Neural progenitor cell (in vitro differentiated cells): ENCODE measurements at regions not wholly inside any gene's neighbourhood (a gene's known extent, or its start where the extent isn't known, plus 50 kb on each side); places are given as distances from the start of the nearest gene placed in this dataset.

ENCODE experiments used
- DNase-seq: peaks from one replicate; pipeline ENCODE4 v3.0.0-alpha.2; 2016; ENCODE audit warnings: low spot score
- H2AFZ ChIP-seq: fragments of 200-600 bp; sonication (generic); replicated peaks from 2 replicates; pipeline ENCODE4 v1.6.1; 2016; ENCODE audit warnings: antibody characterized with exemption
- H3F3A ChIP-seq: fragments of 200-600 bp; sonication (generic); 2 replicates; pipeline ENCODE4 v1.6.1; 2016; ENCODE audit warnings: antibody characterized with exemption, low read depth
- H3K27ac ChIP-seq: fragments of 200-600 bp; sonication (generic); 2 replicates; pipeline ENCODE4 v1.5.1; 2016; ENCODE audit warnings: mild to moderate bottlenecking
- H3K27me3 ChIP-seq: fragments of 200-600 bp; sonication (generic); 2 replicates; pipeline ENCODE4 v1.6.1; 2016; ENCODE audit warnings: mild to moderate bottlenecking, moderate library complexity
- H3K36me3 ChIP-seq: fragments of 200-600 bp; sonication (generic); 2 replicates; pipeline ENCODE4 v1.5.1; 2016
- H3K4me1 ChIP-seq: fragments of 200-600 bp; sonication (generic); 2 replicates; pipeline ENCODE4 v1.6.1; 2016; ENCODE audit warnings: mixed run types
- H3K4me2 ChIP-seq: fragments of 200-600 bp; sonication (generic); 2 replicates; pipeline ENCODE4 v1.6.1; 2016
- H3K4me3 ChIP-seq: fragments of 200-600 bp; sonication (generic); 2 replicates; pipeline ENCODE4 v1.5.1; 2016
- H3K79me2 ChIP-seq: fragments of 200-600 bp; sonication (generic); 2 replicates; pipeline ENCODE4 v1.6.1; 2016; ENCODE audit warnings: low read depth
- H3K9ac ChIP-seq: fragments of 200-600 bp; sonication (generic); 2 replicates; pipeline ENCODE4 v1.6.1; 2016
- H3K9me3 ChIP-seq: fragments of 200-600 bp; sonication (generic); 2 replicates; pipeline ENCODE4 v1.5.1; 2016; ENCODE audit warnings: low read depth
- H4K20me1 ChIP-seq: fragments of 200-600 bp; sonication (generic); 2 replicates; pipeline ENCODE4 v1.6.1; 2016; ENCODE audit warnings: low read depth
- H3K27ac Mint-ChIP-seq: 3 replicates; pipeline ENCODE4 v1.8.0; 2021; ENCODE audit warnings: mixed read lengths
- H3K27me3 Mint-ChIP-seq: 2 replicates; pipeline ENCODE4 v1.8.0; 2022; ENCODE audit warnings: low read depth, mild to moderate bottlenecking, inconsistent platforms, moderate library complexity, mixed read lengths; ENCODE audit not compliant: insufficient read depth
- H3K36me3 Mint-ChIP-seq: 3 replicates; pipeline ENCODE4 v1.8.0; 2021; ENCODE audit warnings: mixed read lengths
- H3K4me1 Mint-ChIP-seq: 3 replicates; pipeline ENCODE4 v1.8.0; 2021; ENCODE audit warnings: mixed read lengths
- H3K4me3 Mint-ChIP-seq: 3 replicates; pipeline ENCODE4 v1.8.0; 2021; ENCODE audit warnings: mild to moderate bottlenecking, moderate library complexity, mixed read lengths
- H3K9me3 Mint-ChIP-seq: 3 replicates; pipeline ENCODE4 v1.8.0; 2020; ENCODE audit warnings: mixed read lengths
- CTCF ChIP-seq: fragments of 200-600 bp; sonication (generic); IDR thresholded peaks from 2 replicates; pipeline ENCODE4 v1.5.1; 2017; ENCODE audit warnings: antibody characterized with exemption, mild to moderate bottlenecking
- EZH2 ChIP-seq: fragments of 200-600 bp; sonication (generic); IDR thresholded peaks from 2 replicates; pipeline ENCODE4 v1.6.1; 2017; ENCODE audit warnings: antibody characterized with exemption, mild to moderate bottlenecking, moderate library complexity
- EZH2phosphoT487 ChIP-seq: fragments of 200-600 bp; sonication (generic); IDR thresholded peaks from 2 replicates; pipeline ENCODE4 v1.6.1; 2017; ENCODE audit warnings: antibody characterized with exemption

GRCh38 chr14:31957565-31957964, 119.5 kb upstream of the ARHGAP5 start:
- Mint-ChIP-seq H3K36me3 (peaks cover 1% of the 10 kb centered on the region), H3K4me3 (no peak overlapping the region), H3K27me3 (peaks cover 2% of the 10 kb centered on the region), H3K9me3 (peaks cover 13% of the 10 kb centered on the region), H3K27ac (no peak overlapping the region), H3K4me1 (peaks cover 2% of the 10 kb centered on the region)
- H3F3A ChIP-seq = peaks cover 7% of the 10 kb centered on the region
- DNase-seq = no peak
- no peaks in the 10 kb centered on the region for H3K9me3 ChIP-seq
- H3K4me3 ChIP-seq = no peak overlapping the region
- no peak overlapping the region for H2AFZ ChIP-seq
- no peak overlapping the region for H3K9ac ChIP-seq
- H4K20me1 ChIP-seq = no peaks in the 10 kb centered on the region
- H3K36me3 ChIP-seq = no peaks in the 10 kb centered on the region
- H3K27me3 ChIP-seq = no peaks in the 10 kb centered on the region
- H3K79me2 ChIP-seq = no peaks in the 10 kb centered on the region
- no peak overlapping the region for H3K27ac ChIP-seq
- TF ChIP-seq EZH2 = no peak
- no peak for TF ChIP-seq EZH2phosphoT487
- no peak for TF ChIP-seq CTCF
- H3K4me1 ChIP-seq = peaks cover 20% of the 10 kb centered on the region
- no peak overlapping the region for H3K4me2 ChIP-seq

GRCh38 chr14:31960039-31960438, 117.1 kb upstream of the ARHGAP5 start:
- Histone ChIP-seq H3K4me3 (no peak overlapping the region), H4K20me1 (no peaks in the 10 kb centered on the region), H3K9me3 (no peaks in the 10 kb centered on the region), H3K79me2 (no peaks in the 10 kb centered on the region), H3F3A (peaks cover 18% of the 10 kb centered on the region), H3K36me3 (no peaks in the 10 kb centered on the region), H3K9ac (no peak overlapping the region), H2AFZ (peak overlapping the region; percentile 84), H3K4me2 (peak overlapping the region; percentile 17), H3K27ac (no peak overlapping the region), H3K4me1 (peaks cover 36% of the 10 kb centered on the region), H3K27me3 (no peaks in the 10 kb centered on the region)
- no peak overlapping the region for H3K27ac Mint-ChIP-seq
- no peak for TF ChIP-seq EZH2
- no peak for TF ChIP-seq CTCF
- no peak for TF ChIP-seq EZH2phosphoT487
- DNase-seq = peak; percentile 23
- H3K4me1 Mint-ChIP-seq = peaks cover 8% of the 10 kb centered on the region
- H3K27me3 Mint-ChIP-seq = peaks cover 6% of the 10 kb centered on the region
- no peak overlapping the region for H3K4me3 Mint-ChIP-seq
- H3K9me3 Mint-ChIP-seq = peaks cover 13% of the 10 kb centered on the region
- H3K36me3 Mint-ChIP-seq = peaks cover 1% of the 10 kb centered on the region

- H3F3A ChIP-seq = peaks cover 18% of the 10 kb centered on the region
- no peaks in the 10 kb centered on the region for H4K20me1 ChIP-seq
- TF ChIP-seq EZH2phosphoT487 (no peak), CTCF (no peak), EZH2 (no peak)
- peaks cover 6% of the 10 kb centered on the region for H3K27me3 Mint-ChIP-seq
- H3K4me3 ChIP-seq = no peak overlapping the region
- H3K27ac ChIP-seq = no peak overlapping the region
- no peak overlapping the region for H2AFZ ChIP-seq
- peaks cover 1% of the 10 kb centered on the region for H3K36me3 Mint-ChIP-seq
- H3K9me3 Mint-ChIP-seq = peaks cover 12% of the 10 kb centered on the region
- peaks cover 36% of the 10 kb centered on the region for H3K4me1 ChIP-seq
- no peak overlapping the region for H3K4me3 Mint-ChIP-seq
- H3K36me3 ChIP-seq = no peaks in the 10 kb centered on the region
- H3K9ac ChIP-seq = no peak overlapping the region
- H3K4me1 Mint-ChIP-seq = peaks cover 8% of the 10 kb centered on the region
- peak overlapping the region; percentile 21 for H3K4me2 ChIP-seq
- H3K9me3 ChIP-seq = no peaks in the 10 kb centered on the region
- no peaks in the 10 kb centered on the region for H3K79me2 ChIP-seq
- H3K27me3 ChIP-seq = no peaks in the 10 kb centered on the region
- no peak overlapping the region for H3K27ac Mint-ChIP-seq
- no peak for DNase-seq
Observed at GRCh38 chr14:31961896-31962295, 115.2 kb upstream of the ARHGAP5 start.

- no peak overlapping the region for H3K27ac Mint-ChIP-seq
- H3K9me3 Mint-ChIP-seq = peaks cover 5% of the 10 kb centered on the region
- H3K27me3 Mint-ChIP-seq = peaks cover 4% of the 10 kb centered on the region
- H3K4me3 Mint-ChIP-seq = no peak overlapping the region
- Histone ChIP-seq H4K20me1 (no peaks in the 10 kb centered on the region), H3K4me2 (peak overlapping the region; percentile 29), H3K79me2 (no peaks in the 10 kb centered on the region), H3K36me3 (no peaks in the 10 kb centered on the region), H3K27ac (peak overlapping the region; percentile 78), H3K4me1 (peaks cover 36% of the 10 kb centered on the region), H3K27me3 (no peaks in the 10 kb centered on the region), H3K9ac (no peak overlapping the region), H2AFZ (peak overlapping the region; percentile 35), H3F3A (peaks cover 18% of the 10 kb centered on the region), H3K4me3 (no peak overlapping the region), H3K9me3 (no peaks in the 10 kb centered on the region)
- peaks cover 1% of the 10 kb centered on the region for H3K36me3 Mint-ChIP-seq
- peak; percentile 56 for DNase-seq
- TF ChIP-seq EZH2phosphoT487 (no peak), EZH2 (no peak), CTCF (no peak)
- H3K4me1 Mint-ChIP-seq = peaks cover 8% of the 10 kb centered on the region
Observed at GRCh38 chr14:31962920-31963319, 114.2 kb upstream of the ARHGAP5 start.
